Tibial nerve (tissue), 4 donors: ENCODE measurements at regions not wholly inside any gene's neighbourhood (a gene's known extent, or its start where the extent isn't known, plus 50 kb on each side); places are given as distances from the start of the nearest gene placed in this dataset.
A peak's percentile ranks its signal among the peaks of the same experiment; 100 is the strongest.

Experiments used
- DNase-seq, 2 donors: peaks; one replicate each; pipeline ENCODE4 v3.0.0-alpha.2; 2019; ENCODE audit warnings: low spot score in 2 of 2
- H3K27ac ChIP-seq, 4 donors: fragments of 200-600 bp; sonication (generic) in 3 of 4; one replicate each; pipeline ENCODE4 v1.5.1; 2017 to 2019; ENCODE audit warnings: mild to moderate bottlenecking in 1 of 4
- H3K27me3 ChIP-seq, 2 donors: fragments of 200-600 bp; sonication (generic) in 1 of 2; one replicate each; pipeline versions ENCODE4 v1.5.1 to v1.6.0; 2017 to 2019
- H3K36me3 ChIP-seq, 3 donors: fragments of 200-600 bp; sonication (generic); one replicate each; pipeline ENCODE4 v1.5.1; 2018 to 2019
- H3K4me1 ChIP-seq, 4 donors: fragments of 200-600 bp; sonication (generic) in 3 of 4; one replicate each; pipeline ENCODE4 v1.5.1; 2017 to 2019
- H3K4me3 ChIP-seq, 4 donors: fragments of 200-600 bp; sonication (generic) in 3 of 4; one replicate each; pipeline ENCODE4 v1.5.1; 2017 to 2019; ENCODE audit warnings: mild to moderate bottlenecking in 1 of 4, moderate library complexity in 1 of 4
- H3K9me3 ChIP-seq, 4 donors: fragments of 200-600 bp; sonication (generic) in 3 of 4; one replicate each; pipeline ENCODE4 v1.5.1; 2017 to 2019
- EP300 ChIP-seq, 2 donors: sonication (generic); formaldehyde crosslinking; IDR thresholded peaks; one replicate each; pipeline ENCODE4 v1.6.1; 2017; ENCODE audit warnings: antibody characterized with exemption in 2 of 2, mild to moderate bottlenecking in 1 of 2
- POLR2A ChIP-seq, 2 donors: fragments of 450-650 bp; IDR thresholded peaks; one replicate each; pipeline ENCODE4 v1.6.1; 2017; ENCODE audit warnings: antibody characterized with exemption in 2 of 2, mild to moderate bottlenecking in 2 of 2, moderate library complexity in 2 of 2
- WGBS, 2 donors: methylation state at CpG; one replicate each; pipeline ENCODE4 v1.1.5; 2018; 5-methylcytosine and 5-hydroxymethylcytosine counted together
- TF ChIP-seq, protein P1 (sequence below), 5 experiments: fragments of 200-600 bp in 3 of 5; fragments of 450-650 bp in 2 of 5; sonication (generic) in 3 of 5; IDR thresholded peaks; one replicate each; pipeline ENCODE4 v1.5.1; 2016 to 2019; ENCODE audit warnings: antibody characterized with exemption in 5 of 5, mild to moderate bottlenecking in 3 of 5, moderate library complexity in 2 of 5

- DNase-seq = peak in 1 of 2 donors; percentile 60
- 19 to 24% methylated on average over 2 of the region's 2 CpGs for WGBS, 2 donors
- Histone ChIP-seq H3K27me3 (no peaks in the 10 kb centered on the region), H3K27ac (no peak overlapping the region), H3K4me3 (no peak overlapping the region), H3K4me1 (peaks cover 0 to 7% (median 0%) of the 10 kb centered on the region in 4 donors), H3K36me3 (no peaks in the 10 kb centered on the region), H3K9me3 (no peaks in the 10 kb centered on the region)
- TF ChIP-seq POLR2A (IDR thresholded peaks at IDR 0.05) = no peak
- no peak for TF ChIP-seq EP300 (IDR thresholded peaks at IDR 0.05)
- TF ChIP-seq, protein P1, sequence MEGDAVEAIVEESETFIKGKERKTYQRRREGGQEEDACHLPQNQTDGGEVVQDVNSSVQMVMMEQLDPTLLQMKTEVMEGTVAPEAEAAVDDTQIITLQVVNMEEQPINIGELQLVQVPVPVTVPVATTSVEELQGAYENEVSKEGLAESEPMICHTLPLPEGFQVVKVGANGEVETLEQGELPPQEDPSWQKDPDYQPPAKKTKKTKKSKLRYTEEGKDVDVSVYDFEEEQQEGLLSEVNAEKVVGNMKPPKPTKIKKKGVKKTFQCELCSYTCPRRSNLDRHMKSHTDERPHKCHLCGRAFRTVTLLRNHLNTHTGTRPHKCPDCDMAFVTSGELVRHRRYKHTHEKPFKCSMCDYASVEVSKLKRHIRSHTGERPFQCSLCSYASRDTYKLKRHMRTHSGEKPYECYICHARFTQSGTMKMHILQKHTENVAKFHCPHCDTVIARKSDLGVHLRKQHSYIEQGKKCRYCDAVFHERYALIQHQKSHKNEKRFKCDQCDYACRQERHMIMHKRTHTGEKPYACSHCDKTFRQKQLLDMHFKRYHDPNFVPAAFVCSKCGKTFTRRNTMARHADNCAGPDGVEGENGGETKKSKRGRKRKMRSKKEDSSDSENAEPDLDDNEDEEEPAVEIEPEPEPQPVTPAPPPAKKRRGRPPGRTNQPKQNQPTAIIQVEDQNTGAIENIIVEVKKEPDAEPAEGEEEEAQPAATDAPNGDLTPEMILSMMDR (IDR thresholded peaks at IDR 0.05) = peak; percentile 34 to 52 (median 44)
Measured at GRCh38 chr2:164061129-164061746, 325.4 kb upstream of the FIGN start.

- no peaks in the 10 kb centered on the region for H3K27me3 ChIP-seq
- DNase-seq = no peak
- H3K9me3 ChIP-seq = no peaks in the 10 kb centered on the region
- H3K27ac ChIP-seq = peak overlapping the region in 2 of 4 donors; percentile 5 to 45
- H3K36me3 ChIP-seq = no peaks in the 10 kb centered on the region
- H3K4me3 ChIP-seq = no peak overlapping the region
- peaks cover 0 to 11% (median 0%) of the 10 kb centered on the region in 4 donors for H3K4me1 ChIP-seq
- TF ChIP-seq POLR2A (IDR thresholded peaks at IDR 0.05) = no peak
- TF ChIP-seq, protein P1 (IDR thresholded peaks at IDR 0.05) = no peak
- TF ChIP-seq EP300 (IDR thresholded peaks at IDR 0.05) = no peak
- 49% methylated on average over 2 of the region's 2 CpGs for WGBS, 2 donors
Measured at GRCh38 chr2:164060031-164060430, 324.2 kb upstream of the FIGN start.

- peaks cover 0 to 14% (median 0%) of the 10 kb centered on the region in 4 donors for H3K4me1 ChIP-seq
- DNase-seq = no peak
- no peaks in the 10 kb centered on the region for H3K27me3 ChIP-seq
- 35 to 55% methylated on average over 2 of the region's 2 CpGs for WGBS, 2 donors
- H3K9me3 ChIP-seq = no peaks in the 10 kb centered on the region
- H3K36me3 ChIP-seq = no peaks in the 10 kb centered on the region
- no peak overlapping the region for H3K27ac ChIP-seq
- TF ChIP-seq EP300 (IDR thresholded peaks at IDR 0.05) = no peak
- TF ChIP-seq, protein P1 (IDR thresholded peaks at IDR 0.05) = no peak
- TF ChIP-seq POLR2A (IDR thresholded peaks at IDR 0.05) = no peak
- H3K4me3 ChIP-seq = no peak overlapping the region
Measured at GRCh38 chr2:164055623-164056022, 319.8 kb upstream of the FIGN start.

DNA sequence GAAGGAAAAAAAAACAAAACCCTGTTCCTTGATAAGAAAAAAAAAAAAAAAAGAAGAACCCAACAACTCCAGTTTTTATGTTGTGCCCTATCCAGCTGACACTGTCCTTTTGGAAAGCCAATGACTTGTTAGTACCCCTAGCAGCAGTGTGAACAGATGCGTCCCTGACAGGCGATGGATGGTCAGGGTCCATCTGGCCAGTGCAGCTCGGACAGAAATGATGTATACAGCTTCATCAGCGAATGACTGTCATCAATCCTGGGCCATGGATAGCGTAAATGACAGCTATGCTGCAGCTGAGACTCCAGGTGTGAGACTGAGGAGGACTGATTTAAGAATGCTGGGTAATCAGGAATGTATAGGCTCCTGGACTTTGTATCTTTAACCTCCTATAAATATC is 318.8 kb upstream of the FIGN start:
- no peak overlapping the region for H3K27ac ChIP-seq
- DNase-seq = no peak
- TF ChIP-seq EP300 (IDR thresholded peaks at IDR 0.05) (no peak), POLR2A (IDR thresholded peaks at IDR 0.05) (no peak)
- TF ChIP-seq, protein P1 (IDR thresholded peaks at IDR 0.05) = no peak
- no peaks in the 10 kb centered on the region for H3K9me3 ChIP-seq
- no peaks in the 10 kb centered on the region for H3K36me3 ChIP-seq
- H3K27me3 ChIP-seq = no peaks in the 10 kb centered on the region
- 91 to 96% methylated on average over 5 of the region's 5 CpGs for whole genome bisulfite sequencing, 2 donors
- H3K4me1 ChIP-seq = peaks cover 0 to 11% (median 0%) of the 10 kb centered on the region in 4 donors
- H3K4me3 ChIP-seq = no peak overlapping the region

GRCh38 chr2:164053021-164053420 is 317.2 kb upstream of the FIGN start:
- Histone ChIP-seq H3K9me3 (no peaks in the 10 kb centered on the region), H3K27ac (no peak overlapping the region), H3K27me3 (no peaks in the 10 kb centered on the region), H3K4me1 (peaks cover 0 to 11% (median 0%) of the 10 kb centered on the region in 4 donors), H3K4me3 (no peak overlapping the region), H3K36me3 (no peaks in the 10 kb centered on the region)
- no peak for DNase-seq
- no peak for TF ChIP-seq EP300 (IDR thresholded peaks at IDR 0.05)
- TF ChIP-seq, protein P1 (IDR thresholded peaks at IDR 0.05) = no peak
- no peak for TF ChIP-seq POLR2A (IDR thresholded peaks at IDR 0.05)
- WGBS, 2 donors = 47 to 49% methylated on average over 2 of the region's 2 CpGs
